ENCODE measurements at regions not wholly inside any gene's neighbourhood (a gene's known extent, or its start where the extent isn't known, plus 50 kb on each side); places are given as distances from the start of the nearest gene placed in this dataset.

GRCh38 chr5:126031989-126032716 is 391.1 kb upstream of the GRAMD2B start:
- Histone ChIP-seq H3K4me1 (ENCODE audit: insufficient read depth, insufficient read length) (no peaks in the 10 kb centered on the region), H3K9me3 (ENCODE audit: insufficient read depth, low read length) (no peaks in the 10 kb centered on the region; the same call in 1 of the 2 replicates), H3K36me3 (ENCODE audit: insufficient read depth, insufficient read length, low read length) (no peaks in the 10 kb centered on the region), H3K27me3 (ENCODE audit: insufficient read depth, insufficient read length) (no peaks in the 10 kb centered on the region), H3K4me3 (ENCODE audit: insufficient read length, low read depth) (no peak overlapping the region), H3K9ac (ENCODE audit: insufficient read length, low read depth) (no peak overlapping the region)
- DNase-seq (ENCODE audit: low read depth, low spot score), result no peak
- TF ChIP-seq YY1 (IDR thresholded peaks at IDR 0.05; ENCODE audit: insufficient read depth, insufficient read length) (no peak), SUZ12 (IDR thresholded peaks at IDR 0.05; ENCODE audit: extremely low read depth, insufficient read depth, insufficient read length) (no peak), ZNF274 (IDR thresholded peaks at IDR 0.05; ENCODE audit: low read depth, low read length) (no peak)

- no peak for DNase-seq (ENCODE audit: low read depth, low spot score)
- no peak overlapping the region for H3K9ac ChIP-seq (ENCODE audit: insufficient read length, low read depth)
- TF ChIP-seq ZNF274 (IDR thresholded peaks at IDR 0.05; ENCODE audit: low read depth, low read length), result no peak
- TF ChIP-seq SUZ12 (IDR thresholded peaks at IDR 0.05; ENCODE audit: extremely low read depth, insufficient read depth, insufficient read length), result no peak
- TF ChIP-seq YY1 (IDR thresholded peaks at IDR 0.05; ENCODE audit: insufficient read depth, insufficient read length), result no peak
Measured at GRCh38 chr5:126043688-126044087, 379.5 kb upstream of the GRAMD2B start.

DNA sequence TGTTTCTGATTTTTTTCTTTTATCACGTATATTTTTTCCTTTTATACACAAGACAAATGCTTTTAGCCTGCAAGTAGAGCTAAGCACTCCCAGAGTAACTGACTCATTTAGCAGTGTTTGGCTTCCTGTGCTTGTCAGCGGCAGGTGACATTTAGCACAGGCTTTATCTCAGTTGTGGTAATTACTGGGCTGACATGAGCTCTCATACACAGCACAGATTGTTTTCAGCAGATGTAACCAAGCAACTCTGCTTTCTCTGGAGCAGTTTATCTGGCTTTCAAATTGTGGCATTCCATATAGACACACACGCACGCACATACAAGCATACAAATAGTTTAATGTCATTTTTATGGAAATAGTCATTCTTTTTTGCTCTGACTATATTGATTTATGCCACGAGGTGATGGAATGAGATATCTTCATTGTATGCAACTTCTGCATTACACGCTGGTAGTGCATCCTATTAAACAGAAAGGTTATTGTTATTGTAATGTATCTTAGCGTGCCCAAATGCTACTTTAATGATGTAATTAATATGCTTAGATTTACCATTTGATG is 379.0 kb upstream of the GRAMD2B start:
- Histone ChIP-seq H3K4me1 (ENCODE audit: insufficient read depth, insufficient read length) (no peaks in the 10 kb centered on the region), H3K36me3 (ENCODE audit: insufficient read depth, insufficient read length, low read length) (no peaks in the 10 kb centered on the region), H3K9me3 (ENCODE audit: insufficient read depth, low read length) (no peaks in the 10 kb centered on the region), H3K4me3 (ENCODE audit: insufficient read length, low read depth) (no peak overlapping the region), H3K27me3 (ENCODE audit: insufficient read depth, insufficient read length) (no peaks in the 10 kb centered on the region), H3K9ac (ENCODE audit: insufficient read length, low read depth) (no peak overlapping the region)
- no peak for DNase-seq (ENCODE audit: low read depth, low spot score)
- TF ChIP-seq YY1 (IDR thresholded peaks at IDR 0.05; ENCODE audit: insufficient read depth, insufficient read length) (no peak), ZNF274 (IDR thresholded peaks at IDR 0.05; ENCODE audit: low read depth, low read length) (no peak), SUZ12 (IDR thresholded peaks at IDR 0.05; ENCODE audit: extremely low read depth, insufficient read depth, insufficient read length) (no peak)

More at GRCh38 chr5:126043688-126044087, 379.5 kb upstream of the GRAMD2B start:
- Histone ChIP-seq H3K27me3 (ENCODE audit: insufficient read depth, insufficient read length) (no peaks in the 10 kb centered on the region), H3K9me3 (ENCODE audit: insufficient read depth, low read length) (no peaks in the 10 kb centered on the region), H3K36me3 (ENCODE audit: insufficient read depth, insufficient read length, low read length) (no peaks in the 10 kb centered on the region), H3K4me1 (ENCODE audit: insufficient read depth, insufficient read length) (no peaks in the 10 kb centered on the region), H3K4me3 (ENCODE audit: insufficient read length, low read depth) (no peak overlapping the region)

DNA sequence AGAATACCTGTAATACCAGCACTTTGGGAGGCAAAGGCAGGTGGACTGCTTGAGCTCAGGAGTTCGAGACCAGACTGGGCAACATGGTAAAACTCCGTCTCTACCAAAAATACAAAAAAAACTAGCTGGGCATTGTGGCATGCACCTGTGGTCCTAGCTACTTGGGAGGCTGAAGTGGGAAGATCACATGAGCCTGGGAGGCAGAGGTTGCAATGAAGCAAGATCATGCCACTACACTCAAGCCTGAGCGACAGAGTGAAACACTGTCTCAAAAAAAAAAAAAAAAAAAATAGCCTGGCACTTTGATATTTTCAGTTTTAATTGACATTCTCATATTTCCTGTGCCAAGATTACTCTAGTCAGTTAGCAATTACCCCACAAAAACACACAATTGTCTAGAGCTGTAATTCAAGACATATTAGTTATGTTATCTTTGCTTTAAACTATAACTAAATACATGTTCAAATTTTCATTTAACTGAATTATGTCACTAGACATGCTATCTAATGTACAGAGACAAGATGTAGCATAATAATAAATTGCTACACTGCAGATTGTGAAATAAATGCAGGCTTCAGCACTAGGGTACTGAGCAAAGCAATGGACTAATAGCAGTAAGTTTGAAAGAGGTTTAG is 378.2 kb upstream of the GRAMD2B start:
- no peaks in the 10 kb centered on the region for H3K27me3 ChIP-seq (ENCODE audit: insufficient read depth, insufficient read length)
- H3K36me3 ChIP-seq (ENCODE audit: insufficient read depth, insufficient read length, low read length), result no peaks in the 10 kb centered on the region
- H3K4me3 ChIP-seq (ENCODE audit: insufficient read length, low read depth), result no peak overlapping the region
- no peak for TF ChIP-seq ZNF274 (IDR thresholded peaks at IDR 0.05; ENCODE audit: low read depth, low read length)
- no peak for TF ChIP-seq SUZ12 (IDR thresholded peaks at IDR 0.05; ENCODE audit: extremely low read depth, insufficient read depth, insufficient read length)
- no peak for DNase-seq (ENCODE audit: low read depth, low spot score)
- H3K9ac ChIP-seq (ENCODE audit: insufficient read length, low read depth), result no peak overlapping the region
- no peaks in the 10 kb centered on the region for H3K4me1 ChIP-seq (ENCODE audit: insufficient read depth, insufficient read length)
- H3K9me3 ChIP-seq (ENCODE audit: insufficient read depth, low read length), result no peaks in the 10 kb centered on the region

DNA sequence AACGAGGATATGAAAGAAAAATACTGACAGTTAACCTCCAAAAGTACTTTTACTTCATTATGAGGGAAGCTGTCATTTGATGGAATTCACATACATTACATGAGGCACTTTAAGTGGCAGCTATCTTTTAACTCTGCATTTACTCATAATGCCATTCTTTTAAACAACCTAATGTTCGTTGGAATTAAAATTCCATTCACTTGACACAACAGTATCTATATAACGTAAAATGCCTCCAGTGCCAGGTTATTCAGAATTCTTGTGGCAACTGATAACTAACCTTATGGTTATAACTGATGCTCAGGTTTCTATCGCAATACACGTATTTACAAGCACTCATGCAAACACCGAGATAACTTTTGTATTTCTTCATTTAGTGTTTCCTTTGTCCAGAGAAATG is 376.9 kb upstream of the GRAMD2B start:
- H3K9me3 ChIP-seq (ENCODE audit: insufficient read depth, low read length), result no peaks in the 10 kb centered on the region
- H3K4me1 ChIP-seq (ENCODE audit: insufficient read depth, insufficient read length), result no peaks in the 10 kb centered on the region
- H3K9ac ChIP-seq (ENCODE audit: insufficient read length, low read depth), result no peak overlapping the region
- no peaks in the 10 kb centered on the region for H3K36me3 ChIP-seq (ENCODE audit: insufficient read depth, insufficient read length, low read length)
- DNase-seq (ENCODE audit: low read depth, low spot score), result no peak
- TF ChIP-seq SUZ12 (IDR thresholded peaks at IDR 0.05; ENCODE audit: extremely low read depth, insufficient read depth, insufficient read length), result no peak
- TF ChIP-seq YY1 (IDR thresholded peaks at IDR 0.05; ENCODE audit: insufficient read depth, insufficient read length), result no peak
- no peak for TF ChIP-seq ZNF274 (IDR thresholded peaks at IDR 0.05; ENCODE audit: low read depth, low read length)
- H3K27me3 ChIP-seq (ENCODE audit: insufficient read depth, insufficient read length), result no peaks in the 10 kb centered on the region
- no peak overlapping the region for H3K4me3 ChIP-seq (ENCODE audit: insufficient read length, low read depth)

DNA sequence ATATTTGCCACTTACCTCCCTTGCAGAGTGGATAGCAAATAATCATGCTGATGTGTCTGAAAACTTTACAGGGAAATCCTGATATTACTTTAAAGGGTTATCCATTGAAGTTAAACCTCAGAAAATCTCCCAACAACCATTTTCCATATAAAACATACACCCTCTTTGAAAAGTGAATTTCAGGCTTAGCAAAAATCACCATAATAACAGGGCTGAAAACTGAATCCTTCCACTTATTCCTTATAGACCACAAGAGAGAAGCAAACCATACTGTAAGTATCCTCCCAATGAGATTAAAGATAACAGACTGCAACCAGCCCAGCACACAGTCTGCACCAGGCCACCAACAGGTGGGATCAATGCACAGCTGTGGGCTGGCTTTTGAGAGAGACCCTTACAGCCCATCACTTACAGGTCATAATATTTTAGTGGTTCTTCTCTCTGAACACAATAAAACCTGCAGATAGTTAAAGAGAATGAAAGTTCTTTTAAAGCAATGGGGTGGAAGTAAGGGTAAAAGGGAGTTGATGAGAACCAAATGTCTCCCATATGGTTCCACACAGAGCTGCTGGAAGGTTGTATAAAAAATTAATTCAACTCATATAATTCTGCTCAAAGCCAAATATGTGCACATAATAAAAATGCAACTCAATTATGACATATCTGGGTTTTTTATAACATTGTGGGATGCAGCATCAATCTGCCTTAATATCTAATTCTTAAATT is 376.2 kb upstream of the GRAMD2B start:
- H3K4me3 ChIP-seq (ENCODE audit: insufficient read length, low read depth), result no peak overlapping the region
- no peaks in the 10 kb centered on the region for H3K9me3 ChIP-seq (ENCODE audit: insufficient read depth, low read length)
- no peaks in the 10 kb centered on the region for H3K4me1 ChIP-seq (ENCODE audit: insufficient read depth, insufficient read length)
- H3K36me3 ChIP-seq (ENCODE audit: insufficient read depth, insufficient read length, low read length), result no peaks in the 10 kb centered on the region
- TF ChIP-seq ZNF274 (IDR thresholded peaks at IDR 0.05; ENCODE audit: low read depth, low read length) (no peak), YY1 (IDR thresholded peaks at IDR 0.05; ENCODE audit: insufficient read depth, insufficient read length) (no peak), SUZ12 (IDR thresholded peaks at IDR 0.05; ENCODE audit: extremely low read depth, insufficient read depth, insufficient read length) (no peak)
- DNase-seq (ENCODE audit: low read depth, low spot score), result no peak
- no peaks in the 10 kb centered on the region for H3K27me3 ChIP-seq (ENCODE audit: insufficient read depth, insufficient read length)
- H3K9ac ChIP-seq (ENCODE audit: insufficient read length, low read depth), result no peak overlapping the region

GRCh38 chr5:126052120-126052519 is 371.1 kb upstream of the GRAMD2B start:
- DNase-seq (ENCODE audit: low read depth, low spot score), result no peak
- no peak overlapping the region for H3K4me3 ChIP-seq (ENCODE audit: insufficient read length, low read depth)
- TF ChIP-seq YY1 (IDR thresholded peaks at IDR 0.05; ENCODE audit: insufficient read depth, insufficient read length) (no peak), ZNF274 (IDR thresholded peaks at IDR 0.05; ENCODE audit: low read depth, low read length) (no peak), SUZ12 (IDR thresholded peaks at IDR 0.05; ENCODE audit: extremely low read depth, insufficient read depth, insufficient read length) (no peak)
- H3K36me3 ChIP-seq (ENCODE audit: insufficient read depth, insufficient read length, low read length), result no peaks in the 10 kb centered on the region
- H3K9me3 ChIP-seq (ENCODE audit: insufficient read depth, low read length), result no peaks in the 10 kb centered on the region
- no peaks in the 10 kb centered on the region for H3K4me1 ChIP-seq (ENCODE audit: insufficient read depth, insufficient read length)
- no peak overlapping the region for H3K9ac ChIP-seq (ENCODE audit: insufficient read length, low read depth)
- H3K27me3 ChIP-seq (ENCODE audit: insufficient read depth, insufficient read length), result no peaks in the 10 kb centered on the region
